LNCAP (cell line): ENCODE measurements at regions not wholly inside any gene's neighbourhood (a gene's known extent, or its start where the extent isn't known, plus 50 kb on each side); places are given as distances from the start of the nearest gene placed in this dataset.

Experiments used
- CTCF ChIP-seq: fragments of 450-650 bp; IDR thresholded peaks from 2 replicates; pipeline ENCODE4 v1.5.1; 2017; ENCODE audit warnings: mild to moderate bottlenecking

GRCh38 chr9:18189871-18190670, 283.9 kb upstream of the ADAMTSL1 start:
- TF ChIP-seq CTCF, result no peak

GRCh38 chr9:18190671-18191374, 283.1 kb upstream of the ADAMTSL1 start:
- TF ChIP-seq CTCF, result no peak

- no peak for TF ChIP-seq CTCF
Measured at GRCh38 chr9:18194316-18194715, 279.6 kb upstream of the ADAMTSL1 start.

- no peak for TF ChIP-seq CTCF
Measured at GRCh38 chr9:18195223-18195622, 278.7 kb upstream of the ADAMTSL1 start.

GRCh38 chr9:18202924-18203323, 271.0 kb upstream of the ADAMTSL1 start:
- TF ChIP-seq CTCF, result no peak

- TF ChIP-seq CTCF, result no peak
Measured at GRCh38 chr9:18207735-18208134, 266.2 kb upstream of the ADAMTSL1 start.

- TF ChIP-seq CTCF, result peak; percentile 77
Measured at GRCh38 chr9:18208166-18209059, 265.5 kb upstream of the ADAMTSL1 start.
